ENCODE measurements at regions not wholly inside any gene's neighbourhood (a gene's known extent, or its start where the extent isn't known, plus 50 kb on each side); places are given as distances from the start of the nearest gene placed in this dataset.
A peak's percentile ranks its signal among the peaks of the same experiment; 100 is the strongest.
"Not testable (repeated sequence)": the region's sequence is repeated elsewhere in the genome, so short reads cannot be mapped to it uniquely, and the experiment has no call there.

GRCh38 chrX:53883196-53883595 lies 161.1 kb downstream of the PHF8 start:
- DNase-seq (ENCODE audit: extremely low read depth in 1 of 2, low read depth in 1 of 2): no peak

- DNase-seq (ENCODE audit: extremely low read depth in 1 of 2, low read depth in 1 of 2): no peak
Observed at GRCh38 chrX:53882331-53882730, 161.9 kb downstream of the PHF8 start.

GRCh38 chrX:53880786-53881185 lies 163.5 kb downstream of the PHF8 start:
- not testable (repeated sequence) for DNase-seq (ENCODE audit: extremely low read depth in 1 of 2, low read depth in 1 of 2)

GRCh38 chrX:53859890-53860289 lies 173.4 kb upstream of the HUWE1 start:
- DNase-seq (ENCODE audit: extremely low read depth in 1 of 2, low read depth in 1 of 2): no peak

GRCh38 chrX:53831662-53832635 lies 145.4 kb upstream of the HUWE1 start:
- DNase-seq (ENCODE audit: extremely low read depth in 1 of 2, low read depth in 1 of 2): peak in 1 of 2 donors; percentile 10

- DNase-seq (ENCODE audit: extremely low read depth in 1 of 2, low read depth in 1 of 2): no peak
Observed at GRCh38 chrX:53824686-53825085, 138.2 kb upstream of the HUWE1 start.

- DNase-seq (ENCODE audit: extremely low read depth in 1 of 2, low read depth in 1 of 2): not testable (repeated sequence)
Observed at GRCh38 chrX:53818115-53818514, 131.6 kb upstream of the HUWE1 start.

- no peak for DNase-seq (ENCODE audit: extremely low read depth in 1 of 2, low read depth in 1 of 2)
Observed at GRCh38 chrX:53817548-53817947, 131.0 kb upstream of the HUWE1 start.

GRCh38 chrX:53813670-53814440 lies 127.3 kb upstream of the HUWE1 start:
- no peak for DNase-seq (ENCODE audit: extremely low read depth in 1 of 2, low read depth in 1 of 2)

GRCh38 chrX:53798281-53798680 lies 111.8 kb upstream of the HUWE1 start:
- DNase-seq (ENCODE audit: extremely low read depth in 1 of 2, low read depth in 1 of 2): no peak

GRCh38 chrX:53795576-53795975 lies 109.1 kb upstream of the HUWE1 start:
- DNase-seq (ENCODE audit: extremely low read depth in 1 of 2, low read depth in 1 of 2): no peak

GRCh38 chrX:53794181-53794580 lies 107.7 kb upstream of the HUWE1 start:
- DNase-seq (ENCODE audit: extremely low read depth in 1 of 2, low read depth in 1 of 2): no peak

GRCh38 chrX:53768865-53769264 lies 82.3 kb upstream of the HUWE1 start:
- DNase-seq (ENCODE audit: extremely low read depth in 1 of 2, low read depth in 1 of 2): no peak

GRCh38 chrX:53768451-53768850 lies 81.9 kb upstream of the HUWE1 start:
- DNase-seq (ENCODE audit: extremely low read depth in 1 of 2, low read depth in 1 of 2): no peak

- no peak for DNase-seq (ENCODE audit: extremely low read depth in 1 of 2, low read depth in 1 of 2)
Observed at GRCh38 chrX:53767544-53767943, 81.0 kb upstream of the HUWE1 start.

GRCh38 chrX:53757181-53757580 lies 70.7 kb upstream of the HUWE1 start:
- not testable (repeated sequence) for DNase-seq (ENCODE audit: extremely low read depth in 1 of 2, low read depth in 1 of 2)

GRCh38 chrX:53746718-53747117 lies 60.2 kb upstream of the HUWE1 start:
- DNase-seq (ENCODE audit: extremely low read depth in 1 of 2, low read depth in 1 of 2): no peak

GRCh38 chrX:53743244-53743643 lies 56.7 kb upstream of the HUWE1 start:
- DNase-seq (ENCODE audit: extremely low read depth in 1 of 2, low read depth in 1 of 2): no peak

- DNase-seq (ENCODE audit: extremely low read depth in 1 of 2, low read depth in 1 of 2): no peak
Observed at GRCh38 chrX:53738370-53738906, 51.9 kb upstream of the HUWE1 start.

All from stimulated activated CD8-positive, alpha-beta memory T cell treated with anti-CD3 and anti-CD28 coated beads, Interleukin-7, amount 100 ng/mL, for 48 hours (primary cell).